Neural progenitor cell (in vitro differentiated cells): ENCODE measurements at regions not wholly inside any gene's neighbourhood (a gene's known extent, or its start where the extent isn't known, plus 50 kb on each side); places are given as distances from the start of the nearest gene placed in this dataset.

Source experiments
- DNase-seq: peaks from one replicate; pipeline ENCODE4 v3.0.0-alpha.2; 2016; ENCODE audit warnings: low spot score
- H2AFZ ChIP-seq: fragments of 200-600 bp; sonication (generic); replicated peaks from 2 replicates; pipeline ENCODE4 v1.6.1; 2016; ENCODE audit warnings: antibody characterized with exemption
- H3F3A ChIP-seq: fragments of 200-600 bp; sonication (generic); 2 replicates; pipeline ENCODE4 v1.6.1; 2016; ENCODE audit warnings: antibody characterized with exemption, low read depth
- H3K27ac ChIP-seq: fragments of 200-600 bp; sonication (generic); 2 replicates; pipeline ENCODE4 v1.5.1; 2016; ENCODE audit warnings: mild to moderate bottlenecking
- H3K27me3 ChIP-seq: fragments of 200-600 bp; sonication (generic); 2 replicates; pipeline ENCODE4 v1.6.1; 2016; ENCODE audit warnings: mild to moderate bottlenecking, moderate library complexity
- H3K36me3 ChIP-seq: fragments of 200-600 bp; sonication (generic); 2 replicates; pipeline ENCODE4 v1.5.1; 2016
- H3K4me1 ChIP-seq: fragments of 200-600 bp; sonication (generic); 2 replicates; pipeline ENCODE4 v1.6.1; 2016; ENCODE audit warnings: mixed run types
- H3K4me2 ChIP-seq: fragments of 200-600 bp; sonication (generic); 2 replicates; pipeline ENCODE4 v1.6.1; 2016
- H3K4me3 ChIP-seq: fragments of 200-600 bp; sonication (generic); 2 replicates; pipeline ENCODE4 v1.5.1; 2016
- H3K79me2 ChIP-seq: fragments of 200-600 bp; sonication (generic); 2 replicates; pipeline ENCODE4 v1.6.1; 2016; ENCODE audit warnings: low read depth
- H3K9ac ChIP-seq: fragments of 200-600 bp; sonication (generic); 2 replicates; pipeline ENCODE4 v1.6.1; 2016
- H3K9me3 ChIP-seq: fragments of 200-600 bp; sonication (generic); 2 replicates; pipeline ENCODE4 v1.5.1; 2016; ENCODE audit warnings: low read depth
- H4K20me1 ChIP-seq: fragments of 200-600 bp; sonication (generic); 2 replicates; pipeline ENCODE4 v1.6.1; 2016; ENCODE audit warnings: low read depth
- H3K27ac Mint-ChIP-seq: 3 replicates; pipeline ENCODE4 v1.8.0; 2021; ENCODE audit warnings: mixed read lengths
- H3K27me3 Mint-ChIP-seq: 2 replicates; pipeline ENCODE4 v1.8.0; 2022; ENCODE audit warnings: low read depth, mild to moderate bottlenecking, inconsistent platforms, moderate library complexity, mixed read lengths; ENCODE audit not compliant: insufficient read depth
- H3K36me3 Mint-ChIP-seq: 3 replicates; pipeline ENCODE4 v1.8.0; 2021; ENCODE audit warnings: mixed read lengths
- H3K4me1 Mint-ChIP-seq: 3 replicates; pipeline ENCODE4 v1.8.0; 2021; ENCODE audit warnings: mixed read lengths
- H3K4me3 Mint-ChIP-seq: 3 replicates; pipeline ENCODE4 v1.8.0; 2021; ENCODE audit warnings: mild to moderate bottlenecking, moderate library complexity, mixed read lengths
- H3K9me3 Mint-ChIP-seq: 3 replicates; pipeline ENCODE4 v1.8.0; 2020; ENCODE audit warnings: mixed read lengths
- CTCF ChIP-seq: fragments of 200-600 bp; sonication (generic); IDR thresholded peaks from 2 replicates; pipeline ENCODE4 v1.5.1; 2017; ENCODE audit warnings: antibody characterized with exemption, mild to moderate bottlenecking
- EZH2 ChIP-seq: fragments of 200-600 bp; sonication (generic); IDR thresholded peaks from 2 replicates; pipeline ENCODE4 v1.6.1; 2017; ENCODE audit warnings: antibody characterized with exemption, mild to moderate bottlenecking, moderate library complexity
- EZH2phosphoT487 ChIP-seq: fragments of 200-600 bp; sonication (generic); IDR thresholded peaks from 2 replicates; pipeline ENCODE4 v1.6.1; 2017; ENCODE audit warnings: antibody characterized with exemption

- no peaks in the 10 kb centered on the region for H3K27me3 ChIP-seq
- peak overlapping the region; percentile 55 for H3K27ac Mint-ChIP-seq
- no peaks in the 10 kb centered on the region for H3F3A ChIP-seq
- no peak overlapping the region for H3K27ac ChIP-seq
- H3K4me3 Mint-ChIP-seq, result no peak overlapping the region
- no peaks in the 10 kb centered on the region for H4K20me1 ChIP-seq
- H3K27me3 Mint-ChIP-seq, result no peaks in the 10 kb centered on the region
- no peaks in the 10 kb centered on the region for H3K79me2 ChIP-seq
- H3K9me3 Mint-ChIP-seq, result no peaks in the 10 kb centered on the region
- H3K4me3 ChIP-seq, result no peak overlapping the region
- H3K9ac ChIP-seq, result no peak overlapping the region
- no peaks in the 10 kb centered on the region for H3K4me1 ChIP-seq
- TF ChIP-seq CTCF, result no peak
- TF ChIP-seq EZH2, result no peak
- no peak for TF ChIP-seq EZH2phosphoT487
- H3K4me2 ChIP-seq, result no peak overlapping the region
- peak overlapping the region; percentile 4 for H2AFZ ChIP-seq
- DNase-seq, result no peak
- H3K9me3 ChIP-seq, result no peaks in the 10 kb centered on the region
- H3K36me3 ChIP-seq, result no peaks in the 10 kb centered on the region
- H3K36me3 Mint-ChIP-seq, result no peaks in the 10 kb centered on the region
- peaks cover 25% of the 10 kb centered on the region for H3K4me1 Mint-ChIP-seq
Observed at GRCh38 chr13:48858122-48858902, 117.4 kb upstream of the FNDC3A start.

GRCh38 chr13:48859272-48860105, 116.2 kb upstream of the FNDC3A start:
- no peaks in the 10 kb centered on the region for H3K27me3 Mint-ChIP-seq
- H3K9me3 Mint-ChIP-seq, result no peaks in the 10 kb centered on the region
- Histone ChIP-seq H2AFZ (peak overlapping the region; percentile 50), H4K20me1 (no peaks in the 10 kb centered on the region), H3K4me2 (no peak overlapping the region), H3K36me3 (no peaks in the 10 kb centered on the region), H3K79me2 (no peaks in the 10 kb centered on the region), H3K27me3 (no peaks in the 10 kb centered on the region), H3K4me1 (no peaks in the 10 kb centered on the region), H3F3A (no peaks in the 10 kb centered on the region), H3K9ac (no peak overlapping the region), H3K4me3 (no peak overlapping the region), H3K27ac (no peak overlapping the region), H3K9me3 (no peaks in the 10 kb centered on the region)
- H3K4me3 Mint-ChIP-seq, result peak overlapping the region; percentile 2
- H3K27ac Mint-ChIP-seq, result peak overlapping the region; percentile 69
- H3K36me3 Mint-ChIP-seq, result no peaks in the 10 kb centered on the region
- TF ChIP-seq CTCF (no peak), EZH2 (no peak), EZH2phosphoT487 (no peak)
- DNase-seq, result no peak
- H3K4me1 Mint-ChIP-seq, result peaks cover 19% of the 10 kb centered on the region

- Histone ChIP-seq H3K4me2 (no peak overlapping the region), H4K20me1 (no peaks in the 10 kb centered on the region), H3K36me3 (no peaks in the 10 kb centered on the region), H3K9ac (no peak overlapping the region), H3K4me1 (no peaks in the 10 kb centered on the region), H3K4me3 (no peak overlapping the region), H3F3A (no peaks in the 10 kb centered on the region), H3K79me2 (no peaks in the 10 kb centered on the region), H3K27me3 (no peaks in the 10 kb centered on the region), H2AFZ (no peak overlapping the region), H3K27ac (no peak overlapping the region), H3K9me3 (no peaks in the 10 kb centered on the region)
- no peak for TF ChIP-seq CTCF
- no peak for TF ChIP-seq EZH2
- no peak for TF ChIP-seq EZH2phosphoT487
- H3K27me3 Mint-ChIP-seq, result no peaks in the 10 kb centered on the region
- H3K36me3 Mint-ChIP-seq, result no peaks in the 10 kb centered on the region
- no peak for DNase-seq
- no peak overlapping the region for H3K27ac Mint-ChIP-seq
- no peaks in the 10 kb centered on the region for H3K9me3 Mint-ChIP-seq
- H3K4me3 Mint-ChIP-seq, result no peak overlapping the region
- peaks cover 19% of the 10 kb centered on the region for H3K4me1 Mint-ChIP-seq
Observed at GRCh38 chr13:48860364-48860763, 115.3 kb upstream of the FNDC3A start.
